ENCODE measurements at regions not wholly inside any gene's neighbourhood (a gene's known extent, or its start where the extent isn't known, plus 50 kb on each side); places are given as distances from the start of the nearest gene placed in this dataset.

DNA sequence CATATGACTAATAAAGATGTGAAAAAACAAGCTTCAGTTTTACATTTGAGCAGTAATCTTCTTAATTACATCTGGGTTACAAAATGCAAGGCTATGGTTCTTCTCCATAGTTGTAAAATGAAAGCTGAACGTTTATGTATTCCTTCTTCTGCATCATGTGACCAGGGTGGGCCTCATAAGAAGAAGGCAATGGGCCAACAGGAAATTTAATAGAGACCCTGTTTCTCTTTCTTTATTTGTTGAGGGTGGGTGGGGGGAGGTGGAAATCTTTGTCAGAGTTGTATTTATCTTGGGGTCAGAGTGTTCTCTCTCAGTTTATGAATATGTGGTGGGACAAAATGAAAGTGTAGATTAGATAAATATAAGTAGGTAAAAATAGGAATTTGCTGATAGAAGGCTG lies 418.8 kb downstream of the TLE4 start:
- TF ChIP-seq, protein P1, sequence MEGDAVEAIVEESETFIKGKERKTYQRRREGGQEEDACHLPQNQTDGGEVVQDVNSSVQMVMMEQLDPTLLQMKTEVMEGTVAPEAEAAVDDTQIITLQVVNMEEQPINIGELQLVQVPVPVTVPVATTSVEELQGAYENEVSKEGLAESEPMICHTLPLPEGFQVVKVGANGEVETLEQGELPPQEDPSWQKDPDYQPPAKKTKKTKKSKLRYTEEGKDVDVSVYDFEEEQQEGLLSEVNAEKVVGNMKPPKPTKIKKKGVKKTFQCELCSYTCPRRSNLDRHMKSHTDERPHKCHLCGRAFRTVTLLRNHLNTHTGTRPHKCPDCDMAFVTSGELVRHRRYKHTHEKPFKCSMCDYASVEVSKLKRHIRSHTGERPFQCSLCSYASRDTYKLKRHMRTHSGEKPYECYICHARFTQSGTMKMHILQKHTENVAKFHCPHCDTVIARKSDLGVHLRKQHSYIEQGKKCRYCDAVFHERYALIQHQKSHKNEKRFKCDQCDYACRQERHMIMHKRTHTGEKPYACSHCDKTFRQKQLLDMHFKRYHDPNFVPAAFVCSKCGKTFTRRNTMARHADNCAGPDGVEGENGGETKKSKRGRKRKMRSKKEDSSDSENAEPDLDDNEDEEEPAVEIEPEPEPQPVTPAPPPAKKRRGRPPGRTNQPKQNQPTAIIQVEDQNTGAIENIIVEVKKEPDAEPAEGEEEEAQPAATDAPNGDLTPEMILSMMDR (optimal IDR thresholded peaks at IDR 0.05 in 1 of 3, IDR thresholded peaks at IDR 0.05 in 1 of 3, conservative IDR thresholded peaks at IDR 0.05 in 1 of 3; ENCODE audit: extremely low read depth in 1 of 3, insufficient read depth in 2 of 3, low read length in 3 of 3) = no peak
- no peak for TF ChIP-seq EZH2 (IDR thresholded peaks at IDR 0.05; ENCODE audit: low read length)
